ENCODE measurements at regions not wholly inside any gene's neighbourhood (a gene's known extent, or its start where the extent isn't known, plus 50 kb on each side); places are given as distances from the start of the nearest gene placed in this dataset.

GRCh38 chr3:77935418-77935817 lies 895.5 kb downstream of the ROBO2 start:
- no peaks in the 10 kb centered on the region for H3K79me2 ChIP-seq (ENCODE audit: insufficient read depth, low read length)
- Mint-ChIP-seq H3K9me3 (peaks cover 0 to 5% (median 0%) of the 10 kb centered on the region in 7 donors), H3K27me3 (ENCODE audit: low read depth in 3 of 3) (no peaks in the 10 kb centered on the region), H3K36me3 (no peaks in the 10 kb centered on the region), H3K27ac (no peak overlapping the region), H3K4me3 (no peak overlapping the region), H3K4me1 (no peaks in the 10 kb centered on the region)
- no peaks in the 10 kb centered on the region for H4K20me1 ChIP-seq (ENCODE audit: insufficient read depth, low read length)
- no peak overlapping the region for H2AFZ ChIP-seq (ENCODE audit: insufficient read depth, low read depth, low read length, poor library complexity, severe bottlenecking)
- intact Hi-C loops (cut with micrococcal nuclease) = no loop called here
- WGBS (ENCODE audit: insufficient coverage) = no CpG with 5 or more reads among the region's 1 CpG
- no peak overlapping the region for H3K4me2 ChIP-seq (replicated peaks; ENCODE audit: extremely low read depth, low read length, poor library complexity, severe bottlenecking)
- H3K36me3 ChIP-seq (replicated peaks in 1 of 2; ENCODE audit: control insufficient read depth in 1 of 2, insufficient read depth in 2 of 2, low read length in 2 of 2) = no peaks in the 10 kb centered on the region
- H3K4me1 ChIP-seq (ENCODE audit: control insufficient read depth in 1 of 2, insufficient read depth in 2 of 2, low read length in 2 of 2) = no peaks in the 10 kb centered on the region
- no peak for DNase-seq
- no peak overlapping the region for H3K9ac ChIP-seq (ENCODE audit: insufficient read depth, low read length, poor library complexity, severe bottlenecking)
- H3K27ac ChIP-seq (ENCODE audit: low read depth in 1 of 2, low read length in 2 of 2) = no peak overlapping the region
- no peak for TF ChIP-seq CTCF (IDR thresholded peaks at IDR 0.05)
- no peaks in the 10 kb centered on the region for H3K9me3 ChIP-seq (replicated peaks in 1 of 2; ENCODE audit: control insufficient read depth in 1 of 2, insufficient read depth in 1 of 2, low read length in 2 of 2)
- H3K27me3 ChIP-seq (ENCODE audit: control insufficient read depth in 2 of 2, insufficient read depth in 2 of 2, low read length in 2 of 2) = no peaks in the 10 kb centered on the region
- H3K4me3 ChIP-seq (replicated peaks in 1 of 3; ENCODE audit: low read depth in 2 of 3, low read length in 3 of 3) = no peak overlapping the region

DNA sequence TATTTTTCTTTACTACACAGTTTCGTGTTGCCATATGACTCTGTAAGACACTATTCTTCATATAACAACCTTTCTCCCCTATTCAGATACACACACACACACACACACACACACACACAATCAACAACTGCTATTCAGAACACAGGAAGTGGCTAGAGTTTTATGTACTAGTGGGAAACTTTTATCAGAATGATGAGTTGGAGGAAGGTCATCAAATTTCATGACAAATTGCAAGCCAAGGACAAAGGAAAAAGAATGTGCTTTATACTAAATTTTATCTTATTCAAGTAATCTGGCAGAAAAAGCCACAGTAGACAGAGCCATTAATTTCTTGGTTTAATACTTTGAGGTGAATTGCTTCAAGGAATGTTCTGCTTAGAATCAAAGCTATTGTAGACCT lies 899.8 kb downstream of the ROBO2 start:
- Histone ChIP-seq H3K27ac (ENCODE audit: low read depth in 1 of 2, low read length in 2 of 2) (no peak overlapping the region), H3K4me1 (ENCODE audit: control insufficient read depth in 1 of 2, insufficient read depth in 2 of 2, low read length in 2 of 2) (no peaks in the 10 kb centered on the region), H3K36me3 (replicated peaks in 1 of 2; ENCODE audit: control insufficient read depth in 1 of 2, insufficient read depth in 2 of 2, low read length in 2 of 2) (no peaks in the 10 kb centered on the region), H3K27me3 (ENCODE audit: control insufficient read depth in 2 of 2, insufficient read depth in 2 of 2, low read length in 2 of 2) (no peaks in the 10 kb centered on the region), H3K9ac (ENCODE audit: insufficient read depth, low read length, poor library complexity, severe bottlenecking) (no peak overlapping the region), H4K20me1 (ENCODE audit: insufficient read depth, low read length) (no peaks in the 10 kb centered on the region), H2AFZ (ENCODE audit: insufficient read depth, low read depth, low read length, poor library complexity, severe bottlenecking) (no peak overlapping the region), H3K4me2 (replicated peaks; ENCODE audit: extremely low read depth, low read length, poor library complexity, severe bottlenecking) (no peak overlapping the region), H3K9me3 (replicated peaks in 1 of 2; ENCODE audit: control insufficient read depth in 1 of 2, insufficient read depth in 1 of 2, low read length in 2 of 2) (no peaks in the 10 kb centered on the region), H3K4me3 (replicated peaks in 1 of 3; ENCODE audit: low read depth in 2 of 3, low read length in 3 of 3) (no peak overlapping the region), H3K79me2 (ENCODE audit: insufficient read depth, low read length) (no peaks in the 10 kb centered on the region)
- no peak for TF ChIP-seq CTCF (IDR thresholded peaks at IDR 0.05)
- no peaks in the 10 kb centered on the region for H3K27me3 Mint-ChIP-seq (ENCODE audit: low read depth in 3 of 3)
- H3K4me1 Mint-ChIP-seq = no peaks in the 10 kb centered on the region
- no CpG with 5 or more reads among the region's 1 CpG for WGBS (ENCODE audit: insufficient coverage)
- intact Hi-C loops (cut with micrococcal nuclease) = loop anchor here in 1 of 2 donors (5.0 kb wide), 1 partner anchor 103 kb away; no protein-coding TSS in a partner anchor
- no peak for DNase-seq
- H3K9me3 Mint-ChIP-seq = peaks cover 0 to 5% (median 0%) of the 10 kb centered on the region in 7 donors
- H3K4me3 Mint-ChIP-seq = no peak overlapping the region
- no peak overlapping the region for H3K27ac Mint-ChIP-seq
- no peaks in the 10 kb centered on the region for H3K36me3 Mint-ChIP-seq

Measured in CD14-positive monocyte (primary cell).